ENCODE measurements at regions not wholly inside any gene's neighbourhood (a gene's known extent, or its start where the extent isn't known, plus 50 kb on each side); places are given as distances from the start of the nearest gene placed in this dataset.

- intact Hi-C loops (cut with DNase I): no loop called here
- Histone ChIP-seq H3K4me3 (no peak overlapping the region), H3K27me3 (no peaks in the 10 kb centered on the region), H3K36me3 (no peaks in the 10 kb centered on the region), H3K27ac (no peak overlapping the region), H3K4me1 (no peaks in the 10 kb centered on the region), H3K9me3 (no peaks in the 10 kb centered on the region)
- no peak for TF ChIP-seq CTCF (IDR thresholded peaks at IDR 0.05)
- TF ChIP-seq POLR2A (IDR thresholded peaks at IDR 0.05): no peak
- WGBS (ENCODE audit: insufficient coverage, low coverage, low lambda C conversion rate, missing lambda C conversion rate): 12% methylated on average over 2 of the region's 2 CpGs
- ATAC-seq: no peak
- DNase-seq: no peak
These were observed 245.9 kb upstream of the RAB6C start for GRCh38 chr2:129733579-129733978.

GRCh38 chr2:129734343-129735034, 245.0 kb upstream of the RAB6C start:
- no peaks in the 10 kb centered on the region for H3K4me1 ChIP-seq
- H3K36me3 ChIP-seq: no peaks in the 10 kb centered on the region
- 73% methylated on average over 9 of the region's 10 CpGs for WGBS (ENCODE audit: insufficient coverage, low coverage, low lambda C conversion rate, missing lambda C conversion rate)
- intact Hi-C loops (cut with DNase I): no loop called here
- ATAC-seq (no peak), DNase-seq (no peak)
- TF ChIP-seq CTCF (IDR thresholded peaks at IDR 0.05) (no peak), POLR2A (IDR thresholded peaks at IDR 0.05) (no peak)
- H3K27me3 ChIP-seq: no peaks in the 10 kb centered on the region
- no peak overlapping the region for H3K4me3 ChIP-seq
- H3K9me3 ChIP-seq: no peaks in the 10 kb centered on the region
- H3K27ac ChIP-seq: no peak overlapping the region

- no peak for ATAC-seq
- WGBS (ENCODE audit: insufficient coverage, low coverage, low lambda C conversion rate, missing lambda C conversion rate): 74% methylated on average over 5 of the region's 6 CpGs
- no peak for DNase-seq
- no peaks in the 10 kb centered on the region for H3K27me3 ChIP-seq
- no peaks in the 10 kb centered on the region for H3K36me3 ChIP-seq
- H3K27ac ChIP-seq: no peak overlapping the region
- H3K4me1 ChIP-seq: no peaks in the 10 kb centered on the region
- no peaks in the 10 kb centered on the region for H3K9me3 ChIP-seq
- TF ChIP-seq POLR2A (IDR thresholded peaks at IDR 0.05) (no peak), CTCF (IDR thresholded peaks at IDR 0.05) (no peak)
- H3K4me3 ChIP-seq: no peak overlapping the region
- intact Hi-C loops (cut with DNase I): no loop called here
These were observed 243.9 kb upstream of the RAB6C start for GRCh38 chr2:129735576-129735975.

GRCh38 chr2:129737660-129738527, 241.6 kb upstream of the RAB6C start:
- ATAC-seq: no peak
- intact Hi-C loops (cut with DNase I): no loop called here
- Histone ChIP-seq H3K27ac (no peak overlapping the region), H3K4me3 (no peak overlapping the region), H3K36me3 (no peaks in the 10 kb centered on the region), H3K27me3 (no peaks in the 10 kb centered on the region), H3K9me3 (no peaks in the 10 kb centered on the region), H3K4me1 (no peaks in the 10 kb centered on the region)
- no peak for DNase-seq
- TF ChIP-seq CTCF (IDR thresholded peaks at IDR 0.05): no peak
- no peak for TF ChIP-seq POLR2A (IDR thresholded peaks at IDR 0.05)
- WGBS (ENCODE audit: insufficient coverage, low coverage, low lambda C conversion rate, missing lambda C conversion rate): 65% methylated on average over 5 of the region's 15 CpGs

All from right lobe of liver (tissue), 6 donors.